Suprapubic skin (tissue), 4 donors: ENCODE measurements at regions not wholly inside any gene's neighbourhood (a gene's known extent, or its start where the extent isn't known, plus 50 kb on each side); places are given as distances from the start of the nearest gene placed in this dataset.

Source experiments
- CTCF ChIP-seq, 2 donors: fragments of 200-600 bp in 1 of 2; fragments of 450-650 bp in 1 of 2; sonication (generic) in 1 of 2; IDR thresholded peaks; one replicate each; pipeline ENCODE4 v1.5.1; 2016 to 2019; ENCODE audit warnings: antibody characterized with exemption in 2 of 2, mild to moderate bottlenecking in 1 of 2, moderate library complexity in 1 of 2
- EP300 ChIP-seq: sonication (generic); formaldehyde crosslinking; IDR thresholded peaks from one replicate; pipeline ENCODE4 v1.6.1; 2017; ENCODE audit warnings: antibody characterized with exemption
- POLR2A ChIP-seq, 2 donors: fragments of 450-650 bp; IDR thresholded peaks; one replicate each; pipeline ENCODE4 v1.6.1; 2017; ENCODE audit warnings: antibody characterized with exemption in 2 of 2, mild to moderate bottlenecking in 2 of 2, moderate library complexity in 2 of 2
- POLR2AphosphoS5 ChIP-seq, 3 donors: sonication (generic); formaldehyde crosslinking; IDR thresholded peaks; one replicate each; pipeline ENCODE4 v1.6.1; 2017; ENCODE audit warnings: antibody characterized with exemption in 3 of 3

- no peak for TF ChIP-seq CTCF (IDR thresholded peaks at IDR 0.05)
- no peak for TF ChIP-seq POLR2AphosphoS5 (IDR thresholded peaks at IDR 0.05)
- no peak for TF ChIP-seq POLR2A (IDR thresholded peaks at IDR 0.05)
- no peak for TF ChIP-seq EP300
Observed at GRCh38 chr9:78424299-78424698, 127.4 kb downstream of the PSAT1 start.
